Mesenchymal stem cell (in vitro differentiated cells and primary cell): ENCODE measurements at regions not wholly inside any gene's neighbourhood (a gene's known extent, or its start where the extent isn't known, plus 50 kb on each side); places are given as distances from the start of the nearest gene placed in this dataset.
A peak's percentile ranks its signal among the peaks of the same experiment; 100 is the strongest.

ENCODE experiments used
- DNase-seq: peaks from one replicate; pipeline ENCODE4 v3.0.0-alpha.2; 2013
- H2AFZ ChIP-seq: one replicate; pipeline ENCODE4 v1.6.1; 2013; ENCODE audit warnings: low read depth, mild to moderate bottlenecking, control low read depth, inconsistent platforms, low read length, moderate library complexity
- H2AK5ac ChIP-seq: 2 replicates; pipeline ENCODE4 v1.6.1; 2013; ENCODE audit warnings: low read length, moderate library complexity, mild to moderate bottlenecking, inconsistent platforms; ENCODE audit not compliant: severe bottlenecking
- H2BK120ac ChIP-seq: one replicate; pipeline ENCODE4 v1.6.1; 2013; ENCODE audit warnings: low read depth, mild to moderate bottlenecking, inconsistent platforms, low read length, moderate library complexity
- H2BK12ac ChIP-seq, 2 experiments: one replicate each; pipeline ENCODE4 v1.6.1; 2013; ENCODE audit warnings: inconsistent platforms in 2 of 2, low read length in 2 of 2, mild to moderate bottlenecking in 2 of 2, moderate library complexity in 2 of 2, control low read depth in 1 of 2
- H2BK15ac ChIP-seq: one replicate; pipeline ENCODE4 v1.6.1; 2013; ENCODE audit warnings: mild to moderate bottlenecking, low read depth, inconsistent platforms; ENCODE audit not compliant: poor library complexity, severe bottlenecking
- H2BK5ac ChIP-seq: 2 replicates; pipeline ENCODE4 v1.6.1; 2013; ENCODE audit warnings: low read depth, mild to moderate bottlenecking, low read length, control low read depth, inconsistent platforms; ENCODE audit not compliant: poor library complexity, severe bottlenecking
- H3K14ac ChIP-seq, 2 experiments: one replicate each; pipeline ENCODE4 v1.6.1; 2013; ENCODE audit warnings: inconsistent platforms in 2 of 2, low read length in 2 of 2, control low read depth in 1 of 2, mild to moderate bottlenecking in 1 of 2, moderate library complexity in 1 of 2
- H3K18ac ChIP-seq, 2 experiments: one replicate each; pipeline ENCODE4 v1.6.1; 2013; ENCODE audit warnings: inconsistent platforms in 2 of 2, low read length in 2 of 2, control low read depth in 1 of 2, low read depth in 1 of 2, mild to moderate bottlenecking in 1 of 2
- H3K23ac ChIP-seq, 2 experiments: one replicate each; pipeline ENCODE4 v1.6.1; 2013; ENCODE audit warnings: inconsistent platforms in 2 of 2, low read length in 2 of 2, mild to moderate bottlenecking in 2 of 2, moderate library complexity in 2 of 2, control low read depth in 1 of 2
- H3K27ac ChIP-seq: 2 replicates; pipeline ENCODE4 v1.5.1; 2013; ENCODE audit warnings: mild to moderate bottlenecking, moderate library complexity, low read length, control low read depth, inconsistent platforms; ENCODE audit not compliant: poor library complexity, severe bottlenecking
- H3K27me3 ChIP-seq, 2 experiments: 2 replicates each; pipeline versions ENCODE4 v1.6.1 to v1.7.0; 2013; ENCODE audit warnings: low read length in 2 of 2, mild to moderate bottlenecking in 2 of 2, moderate library complexity in 2 of 2, control low read depth in 1 of 2, inconsistent platforms in 1 of 2; ENCODE audit not compliant: control insufficient read depth in 1 of 2, insufficient read depth in 1 of 2
- H3K36me3 ChIP-seq, 2 experiments: 2 replicates each; pipeline versions ENCODE4 v1.6.1 to v1.7.0; 2013; ENCODE audit warnings: low read length in 2 of 2, control low read depth in 1 of 2, inconsistent platforms in 1 of 2, low read depth in 1 of 2, mild to moderate bottlenecking in 1 of 2; ENCODE audit not compliant: insufficient read depth in 2 of 2, control insufficient read depth in 1 of 2
- H3K4ac ChIP-seq, 2 experiments: one replicate each; pipeline ENCODE4 v1.6.1; 2013; ENCODE audit warnings: inconsistent platforms in 2 of 2, low read length in 2 of 2, mild to moderate bottlenecking in 2 of 2, moderate library complexity in 2 of 2, control low read depth in 1 of 2, low read depth in 1 of 2
- H3K4me1 ChIP-seq: 2 replicates; pipeline ENCODE4 v1.6.1; 2013; ENCODE audit warnings: low read depth, low read length, control low read depth; ENCODE audit not compliant: control insufficient read depth, insufficient read depth
- H3K4me2 ChIP-seq: 2 replicates; pipeline ENCODE4 v1.6.1; 2013; ENCODE audit warnings: low read length, mild to moderate bottlenecking, inconsistent platforms; ENCODE audit not compliant: poor library complexity, severe bottlenecking
- H3K4me3 ChIP-seq, 2 experiments: 2 replicates each; pipeline versions ENCODE4 v1.5.1 to v1.7.0; 2013; ENCODE audit warnings: low read length in 2 of 2, mild to moderate bottlenecking in 2 of 2, control low read depth in 1 of 2, low read depth in 1 of 2; ENCODE audit not compliant: insufficient read depth in 1 of 2
- H3K79me1 ChIP-seq: replicated peaks from 2 replicates; pipeline ENCODE4 v1.6.1; 2013; ENCODE audit warnings: mild to moderate bottlenecking, control low read depth, low read length, inconsistent platforms; ENCODE audit not compliant: poor library complexity, severe bottlenecking
- H3K9ac ChIP-seq: 2 replicates; pipeline ENCODE4 v1.7.0; 2013; ENCODE audit warnings: mild to moderate bottlenecking, low read length, moderate library complexity
- H3K9me3 ChIP-seq: 2 replicates; pipeline ENCODE4 v1.7.0; 2013; ENCODE audit warnings: mild to moderate bottlenecking, low read length; ENCODE audit not compliant: control insufficient read depth
- H4K8ac ChIP-seq: one replicate; pipeline ENCODE4 v1.6.1; 2013; ENCODE audit warnings: inconsistent platforms, mild to moderate bottlenecking, low read length, moderate library complexity
- H4K91ac ChIP-seq: one replicate; pipeline ENCODE4 v1.6.1; 2013; ENCODE audit warnings: mild to moderate bottlenecking, low read length, inconsistent platforms
- WGBS: methylation state at CpG from one replicate; pipeline ENCODE4 v1.1.7; 2013; ENCODE audit warnings: mixed read lengths; 5-methylcytosine and 5-hydroxymethylcytosine counted together

- 89% methylated on average over 1 of the region's 3 CpGs for WGBS
Measured at GRCh38 chrX:37075892-37076595, 67.9 kb downstream of the FAM47C start.

GRCh38 chrX:37076983-37077382 lies 68.8 kb downstream of the FAM47C start:
- 88% methylated on average over 3 of the region's 4 CpGs for WGBS
- Histone ChIP-seq H3K4me3 (no peak overlapping the region), H3K18ac (no peak overlapping the region), H3K9me3 (no peaks in the 10 kb centered on the region), H2AK5ac (no peak overlapping the region), H2BK5ac (no peak overlapping the region), H2BK12ac (no peak overlapping the region), H2BK120ac (no peak overlapping the region), H3K27ac (no peak overlapping the region), H3K36me3 (peaks cover 0 to 5% of the 10 kb centered on the region in 2 experiments), H4K91ac (no peak overlapping the region), H4K8ac (no peak overlapping the region), H3K4me2 (no peak overlapping the region), H2AFZ (no peak overlapping the region), H3K23ac (no peak overlapping the region), H3K27me3 (no peaks in the 10 kb centered on the region), H3K14ac (no peak overlapping the region), H3K4ac (no peak overlapping the region), H3K4me1 (no peaks in the 10 kb centered on the region), H3K9ac (no peak overlapping the region), H3K79me1 (no peaks in the 10 kb centered on the region), H2BK15ac (no peak overlapping the region)
- DNase-seq = no peak

More at GRCh38 chrX:37075892-37076595, 67.9 kb downstream of the FAM47C start:
- no peak overlapping the region for H3K18ac ChIP-seq
- H3K4me2 ChIP-seq = no peak overlapping the region
- no peaks in the 10 kb centered on the region for H3K4me1 ChIP-seq
- H3K27me3 ChIP-seq = no peaks in the 10 kb centered on the region
- no peak overlapping the region for H3K9ac ChIP-seq
- peaks cover 0 to 5% of the 10 kb centered on the region in 2 experiments for H3K36me3 ChIP-seq
- H2BK12ac ChIP-seq = no peak overlapping the region
- H3K14ac ChIP-seq = no peak overlapping the region
- no peak overlapping the region for H3K4ac ChIP-seq
- H2AK5ac ChIP-seq = no peak overlapping the region
- no peak overlapping the region for H2BK15ac ChIP-seq
- H2BK120ac ChIP-seq = no peak overlapping the region
- no peak overlapping the region for H4K8ac ChIP-seq
- no peak overlapping the region for H3K23ac ChIP-seq
- H3K79me1 ChIP-seq = no peaks in the 10 kb centered on the region
- H3K27ac ChIP-seq = no peak overlapping the region
- no peak overlapping the region for H2BK5ac ChIP-seq
- H3K9me3 ChIP-seq = no peaks in the 10 kb centered on the region
- H4K91ac ChIP-seq = no peak overlapping the region
- no peak overlapping the region for H3K4me3 ChIP-seq
- no peak overlapping the region for H2AFZ ChIP-seq
- no peak for DNase-seq

- Histone ChIP-seq H2BK5ac (no peak overlapping the region), H2AK5ac (no peak overlapping the region), H3K27ac (no peak overlapping the region), H3K18ac (no peak overlapping the region), H3K9ac (no peak overlapping the region), H3K9me3 (no peaks in the 10 kb centered on the region), H2AFZ (no peak overlapping the region), H3K4me3 (no peak overlapping the region), H2BK12ac (no peak overlapping the region), H3K4me1 (no peaks in the 10 kb centered on the region), H2BK120ac (no peak overlapping the region), H3K27me3 (no peaks in the 10 kb centered on the region), H4K8ac (no peak overlapping the region), H3K4ac (no peak overlapping the region), H3K4me2 (no peak overlapping the region), H4K91ac (peak overlapping the region; percentile 27), H3K79me1 (no peaks in the 10 kb centered on the region), H2BK15ac (no peak overlapping the region), H3K36me3 (peaks cover 0 to 5% of the 10 kb centered on the region in 2 experiments), H3K23ac (no peak overlapping the region), H3K14ac (no peak overlapping the region)
- 88% methylated on average over 27 of the region's 32 CpGs for WGBS
- no peak for DNase-seq
Measured at GRCh38 chrX:37077646-37078433, 69.7 kb downstream of the FAM47C start.

GRCh38 chrX:37078434-37078703 lies 70.2 kb downstream of the FAM47C start:
- Histone ChIP-seq H3K14ac (no peak overlapping the region), H3K9me3 (no peaks in the 10 kb centered on the region), H3K4me2 (no peak overlapping the region), H2BK120ac (no peak overlapping the region), H4K91ac (peak overlapping the region; percentile 27), H4K8ac (no peak overlapping the region), H2BK12ac (no peak overlapping the region), H2AFZ (no peak overlapping the region), H3K18ac (no peak overlapping the region), H2BK15ac (no peak overlapping the region), H3K9ac (no peak overlapping the region), H3K4me1 (no peaks in the 10 kb centered on the region), H3K4me3 (no peak overlapping the region), H3K23ac (no peak overlapping the region), H3K27ac (no peak overlapping the region), H3K79me1 (no peaks in the 10 kb centered on the region), H2BK5ac (no peak overlapping the region), H3K27me3 (no peaks in the 10 kb centered on the region), H2AK5ac (no peak overlapping the region), H3K4ac (no peak overlapping the region), H3K36me3 (peaks cover 0 to 5% of the 10 kb centered on the region in 2 experiments)
- DNase-seq = no peak
- WGBS = 95% methylated on average over 12 of the region's 16 CpGs
